ENCODE measurements at regions not wholly inside any gene's neighbourhood (a gene's known extent, or its start where the extent isn't known, plus 50 kb on each side); places are given as distances from the start of the nearest gene placed in this dataset.

- TF ChIP-seq, protein P1, sequence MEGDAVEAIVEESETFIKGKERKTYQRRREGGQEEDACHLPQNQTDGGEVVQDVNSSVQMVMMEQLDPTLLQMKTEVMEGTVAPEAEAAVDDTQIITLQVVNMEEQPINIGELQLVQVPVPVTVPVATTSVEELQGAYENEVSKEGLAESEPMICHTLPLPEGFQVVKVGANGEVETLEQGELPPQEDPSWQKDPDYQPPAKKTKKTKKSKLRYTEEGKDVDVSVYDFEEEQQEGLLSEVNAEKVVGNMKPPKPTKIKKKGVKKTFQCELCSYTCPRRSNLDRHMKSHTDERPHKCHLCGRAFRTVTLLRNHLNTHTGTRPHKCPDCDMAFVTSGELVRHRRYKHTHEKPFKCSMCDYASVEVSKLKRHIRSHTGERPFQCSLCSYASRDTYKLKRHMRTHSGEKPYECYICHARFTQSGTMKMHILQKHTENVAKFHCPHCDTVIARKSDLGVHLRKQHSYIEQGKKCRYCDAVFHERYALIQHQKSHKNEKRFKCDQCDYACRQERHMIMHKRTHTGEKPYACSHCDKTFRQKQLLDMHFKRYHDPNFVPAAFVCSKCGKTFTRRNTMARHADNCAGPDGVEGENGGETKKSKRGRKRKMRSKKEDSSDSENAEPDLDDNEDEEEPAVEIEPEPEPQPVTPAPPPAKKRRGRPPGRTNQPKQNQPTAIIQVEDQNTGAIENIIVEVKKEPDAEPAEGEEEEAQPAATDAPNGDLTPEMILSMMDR (IDR thresholded peaks at IDR 0.05) = no peak
- TF ChIP-seq POLR2A (IDR thresholded peaks at IDR 0.05) = no peak
Measured at GRCh38 chr5:12695651-12696050, 791.4 kb upstream of the CTNND2 start.

All from body of pancreas (tissue), 4 donors.